GM23338 (cell line): ENCODE measurements at regions not wholly inside any gene's neighbourhood (a gene's known extent, or its start where the extent isn't known, plus 50 kb on each side); places are given as distances from the start of the nearest gene placed in this dataset.

ENCODE experiments used
- ATAC-seq: fragments of 200-7000 bp; cut with Tn5 transposase; 3 replicates; pipeline ENCODE4 v1.9.1; 2020
- DNase-seq: peaks from one replicate; pipeline ENCODE4 v3.0.0-alpha.2; 2015; ENCODE audit warnings: low spot score
- H2AFZ ChIP-seq: fragments of 200-600 bp; sonication (generic); 2 replicates; pipeline ENCODE4 v1.8.0; 2016; ENCODE audit warnings: antibody characterized with exemption, mild to moderate bottlenecking, moderate library complexity
- H3F3A ChIP-seq: fragments of 200-600 bp; sonication (generic); replicated peaks from 2 replicates; pipeline ENCODE4 v1.8.0; 2017; ENCODE audit warnings: antibody characterized with exemption, mixed run types, low read depth
- H3K27ac ChIP-seq: fragments of 200-600 bp; sonication (generic); 2 replicates; pipeline ENCODE4 v1.6.1; 2016; ENCODE audit warnings: low read depth
- H3K27me3 ChIP-seq: fragments of 200-600 bp; sonication (generic); 2 replicates; pipeline ENCODE4 v1.8.0; 2016; ENCODE audit warnings: mild to moderate bottlenecking, mixed run types, moderate library complexity; ENCODE audit not compliant: insufficient read depth
- H3K36me3 ChIP-seq: fragments of 200-600 bp; sonication (generic); 2 replicates; pipeline ENCODE4 v1.8.0; 2016; ENCODE audit warnings: mild to moderate bottlenecking; ENCODE audit not compliant: insufficient read depth
- H3K4me1 ChIP-seq: fragments of 200-600 bp; sonication (generic); 2 replicates; pipeline ENCODE4 v1.8.0; 2016; ENCODE audit warnings: mild to moderate bottlenecking, moderate library complexity; ENCODE audit not compliant: insufficient read depth
- H3K4me2 ChIP-seq: fragments of 200-600 bp; sonication (generic); 2 replicates; pipeline ENCODE4 v1.7.1; 2017; ENCODE audit warnings: mixed run types
- H3K4me3 ChIP-seq: fragments of 200-600 bp; sonication (generic); 2 replicates; pipeline ENCODE4 v1.6.1; 2016; ENCODE audit warnings: mixed run types
- H3K79me2 ChIP-seq: fragments of 200-600 bp; sonication (generic); replicated peaks from 2 replicates; pipeline ENCODE4 v1.8.0; 2017; ENCODE audit warnings: mild to moderate bottlenecking; ENCODE audit not compliant: insufficient read depth
- H3K9me2 ChIP-seq: fragments of 200-600 bp; sonication (generic); 2 replicates; pipeline ENCODE4 v1.8.0; 2017; ENCODE audit not compliant: insufficient read depth
- H4K20me1 ChIP-seq: fragments of 200-600 bp; sonication (generic); replicated peaks from 2 replicates; pipeline ENCODE4 v1.8.0; 2017; ENCODE audit warnings: mild to moderate bottlenecking; ENCODE audit not compliant: insufficient read depth
- H3K27ac Mint-ChIP-seq: 2 replicates; pipeline ENCODE4 v1.8.0; 2020; ENCODE audit warnings: inconsistent platforms, mild to moderate bottlenecking, moderate library complexity, mixed read lengths
- H3K27me3 Mint-ChIP-seq: 3 replicates; pipeline ENCODE4 v1.8.0; 2022; ENCODE audit warnings: low read depth, mild to moderate bottlenecking, moderate library complexity, mixed read lengths, inconsistent platforms; ENCODE audit not compliant: insufficient read depth, poor library complexity
- H3K36me3 Mint-ChIP-seq: 3 replicates; pipeline ENCODE4 v1.8.0; 2021; ENCODE audit warnings: low read depth, mild to moderate bottlenecking, inconsistent platforms, moderate library complexity, mixed read lengths
- H3K4me1 Mint-ChIP-seq: 3 replicates; pipeline ENCODE4 v1.8.0; 2020; ENCODE audit warnings: mild to moderate bottlenecking, inconsistent platforms, mixed read lengths
- H3K4me3 Mint-ChIP-seq: 3 replicates; pipeline ENCODE4 v1.8.0; 2021; ENCODE audit warnings: moderate library complexity, mild to moderate bottlenecking, inconsistent platforms, mixed read lengths
- H3K9me3 Mint-ChIP-seq: 3 replicates; pipeline ENCODE4 v1.8.0; 2020; ENCODE audit warnings: moderate library complexity, mild to moderate bottlenecking, inconsistent platforms, mixed read lengths
- CTCF ChIP-seq, 2 experiments: fragments of 200-600 bp in 1 of 2; sonication (generic) in 1 of 2; conservative IDR thresholded peaks; 2 replicates each; pipeline versions ENCODE4 v1.5.1 to v1.6.1; 2016 to 2017; ENCODE audit warnings: antibody characterized with exemption in 2 of 2, low read depth in 2 of 2, mild to moderate bottlenecking in 2 of 2, moderate library complexity in 1 of 2
- ETS1 ChIP-seq: IDR thresholded peaks from 2 replicates; pipeline ENCODE4 v1.6.1; 2016; ENCODE audit warnings: antibody characterized with exemption
- EZH2phosphoT487 ChIP-seq: fragments of 200-600 bp; sonication (generic); IDR thresholded peaks from one replicate; pipeline ENCODE4 v1.8.1; 2018; ENCODE audit warnings: antibody characterized with exemption; ENCODE audit not compliant: unreplicated experiment
- JUNB ChIP-seq: IDR thresholded peaks from one replicate; pipeline ENCODE4 v1.6.1; 2016; ENCODE audit warnings: antibody characterized with exemption; ENCODE audit not compliant: unreplicated experiment
- NANOG ChIP-seq: IDR thresholded peaks from 2 replicates; pipeline ENCODE4 v1.6.1; 2016; ENCODE audit warnings: antibody characterized with exemption, borderline replicate concordance
- POLR2AphosphoS5 ChIP-seq: IDR thresholded peaks from 2 replicates; pipeline ENCODE4 v1.6.1; 2016; ENCODE audit warnings: antibody characterized with exemption, low read depth
- STAT1 ChIP-seq: IDR thresholded peaks from one replicate; pipeline ENCODE4 v1.6.1; 2016; ENCODE audit warnings: antibody characterized with exemption; ENCODE audit not compliant: unreplicated experiment
- ZNF114 ChIP-seq: fragments of 250-450 bp; sonication (Bioruptor Pico); IDR thresholded peaks from 2 replicates; pipeline ENCODE4 v1.5.0; 2020; ENCODE audit warnings: mild to moderate bottlenecking, moderate library complexity
- ZNF462 ChIP-seq: fragments of 250-450 bp; sonication (Bioruptor Pico); IDR thresholded peaks from 2 replicates; pipeline ENCODE4 v1.5.0; 2020; ENCODE audit warnings: mild to moderate bottlenecking, moderate library complexity
- TF ChIP-seq, protein P1 (sequence below): IDR thresholded peaks from one replicate; pipeline ENCODE4 v1.6.1; 2018; ENCODE audit warnings: antibody characterized with exemption; ENCODE audit not compliant: unreplicated experiment

DNA sequence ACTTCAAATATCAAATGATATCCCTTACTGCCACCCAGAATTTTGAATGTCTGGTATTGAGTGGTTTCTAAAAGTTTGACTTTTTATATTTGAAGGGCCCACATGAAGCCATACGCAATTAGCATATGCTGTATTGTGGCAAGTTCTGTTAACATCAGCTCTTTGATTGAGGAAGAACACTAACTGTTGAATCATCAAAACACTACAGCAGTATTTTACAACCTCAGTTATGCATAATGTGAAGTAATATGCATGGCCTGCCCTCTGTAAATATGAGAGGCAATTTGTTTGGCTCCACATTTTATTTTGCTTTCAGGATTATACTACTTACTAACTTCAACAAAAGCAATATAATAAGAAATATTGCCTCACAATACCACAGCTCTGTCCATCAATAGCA is 62.2 kb upstream of the DMD start (continued):
- no peak for TF ChIP-seq ETS1
- TF ChIP-seq CTCF (conservative IDR thresholded peaks at IDR 0.05; ENCODE audit: low read depth in 2 of 2), result no peak
- TF ChIP-seq, protein P1, sequence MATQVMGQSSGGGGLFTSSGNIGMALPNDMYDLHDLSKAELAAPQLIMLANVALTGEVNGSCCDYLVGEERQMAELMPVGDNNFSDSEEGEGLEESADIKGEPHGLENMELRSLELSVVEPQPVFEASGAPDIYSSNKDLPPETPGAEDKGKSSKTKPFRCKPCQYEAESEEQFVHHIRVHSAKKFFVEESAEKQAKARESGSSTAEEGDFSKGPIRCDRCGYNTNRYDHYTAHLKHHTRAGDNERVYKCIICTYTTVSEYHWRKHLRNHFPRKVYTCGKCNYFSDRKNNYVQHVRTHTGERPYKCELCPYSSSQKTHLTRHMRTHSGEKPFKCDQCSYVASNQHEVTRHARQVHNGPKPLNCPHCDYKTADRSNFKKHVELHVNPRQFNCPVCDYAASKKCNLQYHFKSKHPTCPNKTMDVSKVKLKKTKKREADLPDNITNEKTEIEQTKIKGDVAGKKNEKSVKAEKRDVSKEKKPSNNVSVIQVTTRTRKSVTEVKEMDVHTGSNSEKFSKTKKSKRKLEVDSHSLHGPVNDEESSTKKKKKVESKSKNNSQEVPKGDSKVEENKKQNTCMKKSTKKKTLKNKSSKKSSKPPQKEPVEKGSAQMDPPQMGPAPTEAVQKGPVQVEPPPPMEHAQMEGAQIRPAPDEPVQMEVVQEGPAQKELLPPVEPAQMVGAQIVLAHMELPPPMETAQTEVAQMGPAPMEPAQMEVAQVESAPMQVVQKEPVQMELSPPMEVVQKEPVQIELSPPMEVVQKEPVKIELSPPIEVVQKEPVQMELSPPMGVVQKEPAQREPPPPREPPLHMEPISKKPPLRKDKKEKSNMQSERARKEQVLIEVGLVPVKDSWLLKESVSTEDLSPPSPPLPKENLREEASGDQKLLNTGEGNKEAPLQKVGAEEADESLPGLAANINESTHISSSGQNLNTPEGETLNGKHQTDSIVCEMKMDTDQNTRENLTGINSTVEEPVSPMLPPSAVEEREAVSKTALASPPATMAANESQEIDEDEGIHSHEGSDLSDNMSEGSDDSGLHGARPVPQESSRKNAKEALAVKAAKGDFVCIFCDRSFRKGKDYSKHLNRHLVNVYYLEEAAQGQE, result no peak

DNA sequence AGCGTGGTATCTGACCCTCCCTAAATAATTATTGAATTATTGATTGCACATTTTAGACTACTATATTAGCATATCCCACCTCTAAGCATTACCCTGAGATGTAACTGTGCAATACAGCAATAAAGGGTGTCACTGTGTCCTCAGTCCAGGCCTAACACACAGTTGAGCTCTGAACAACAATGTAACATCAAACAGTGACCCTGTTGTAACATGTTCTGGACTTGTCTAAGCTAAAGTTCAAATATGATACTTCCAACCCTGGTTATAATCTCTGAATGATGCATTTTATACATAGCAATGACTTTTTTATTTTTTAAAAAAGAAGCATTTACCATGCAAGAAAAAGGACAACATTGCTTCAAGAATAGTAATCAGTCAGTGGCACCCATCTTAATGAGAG is 61.6 kb upstream of the DMD start:
- Mint-ChIP-seq H3K4me3 (no peak overlapping the region), H3K4me1 (peaks cover 2% of the 10 kb centered on the region; the same call in 2 of the 3 replicates), H3K27ac (no peak overlapping the region), H3K27me3 (no peaks in the 10 kb centered on the region), H3K9me3 (no peaks in the 10 kb centered on the region), H3K36me3 (no peaks in the 10 kb centered on the region)
- Histone ChIP-seq H4K20me1 (no peaks in the 10 kb centered on the region), H3K36me3 (no peaks in the 10 kb centered on the region), H3K27me3 (no peaks in the 10 kb centered on the region), H3K4me1 (no peaks in the 10 kb centered on the region), H3K4me2 (no peak overlapping the region), H3K27ac (no peak overlapping the region), H3K4me3 (no peak overlapping the region), H3K79me2 (no peaks in the 10 kb centered on the region), H3F3A (no peaks in the 10 kb centered on the region), H3K9me2 (no peaks in the 10 kb centered on the region), H2AFZ (no peak overlapping the region)
- DNase-seq (no peak), ATAC-seq (no peak)
- TF ChIP-seq NANOG, result no peak
- TF ChIP-seq ZNF462 (CRISPR knock-in tag), result no peak
- no peak for TF ChIP-seq EZH2phosphoT487
- TF ChIP-seq ZNF114 (CRISPR knock-in tag), result no peak
- TF ChIP-seq POLR2AphosphoS5, result no peak
- TF ChIP-seq STAT1, result no peak
- no peak for TF ChIP-seq JUNB
